HepG2 (cell line): ENCODE measurements at regions not wholly inside any gene's neighbourhood (a gene's known extent, or its start where the extent isn't known, plus 50 kb on each side); places are given as distances from the start of the nearest gene placed in this dataset.

Experiments
- AHR ChIP-seq: IDR thresholded peaks from 2 replicates; pipeline ENCODE4 v1.6.1; 2018; ENCODE audit warnings: missing genetic modification reagents, missing compliant biosample characterization
- ARID5B ChIP-seq: IDR thresholded peaks from 2 replicates; pipeline ENCODE4 v1.4.0; 2020; ENCODE audit warnings: mild to moderate bottlenecking, missing genetic modification reagents
- CEBPB ChIP-seq: IDR thresholded peaks from 2 replicates; pipeline ENCODE4 v1.6.1; 2011; ENCODE audit warnings: low read depth, low read length, improper control_type of control experiment, borderline replicate concordance
- DMTF1 ChIP-seq: sonication (generic); formaldehyde crosslinking; IDR thresholded peaks from 2 replicates; pipeline ENCODE4 v1.4.0; 2020; ENCODE audit warnings: mild to moderate bottlenecking, missing genetic modification reagents
- EZH2 ChIP-seq: conservative IDR thresholded peaks from 2 replicates; pipeline ENCODE4 v1.6.1; 2012; ENCODE audit warnings: mild to moderate bottlenecking, low read depth, low read length, moderate library complexity
- FOXK2 ChIP-seq: fragments of 450-650 bp; IDR thresholded peaks from 2 replicates; pipeline ENCODE4 v1.6.1; 2016
- KDM4B ChIP-seq: sonication (generic); formaldehyde crosslinking; IDR thresholded peaks from 2 replicates; pipeline ENCODE4 v1.4.0; 2020; ENCODE audit warnings: missing genetic modification reagents
- NR3C1 ChIP-seq: sonication (generic); formaldehyde crosslinking; IDR thresholded peaks from 2 replicates; pipeline ENCODE4 v1.4.0; 2020; ENCODE audit warnings: missing genetic modification reagents
- RBFOX2 ChIP-seq: fragments of 200-400 bp; formaldehyde crosslinking; IDR thresholded peaks from 2 replicates; pipeline ENCODE4 v1.6.1; 2017; ENCODE audit warnings: low read depth, mild to moderate bottlenecking, low read length
- RBM39 ChIP-seq: fragments of 200-400 bp; formaldehyde crosslinking; IDR thresholded peaks from one replicate; pipeline ENCODE4 v1.6.1; 2018; ENCODE audit warnings: antibody characterized with exemption, mild to moderate bottlenecking, low read depth, low read length; ENCODE audit not compliant: poor library complexity, severe bottlenecking
- RFX5 ChIP-seq: IDR thresholded peaks from 2 replicates; pipeline ENCODE4 v1.6.1; 2011; ENCODE audit warnings: low read depth, low read length, improper control_type of control experiment
- SIX4 ChIP-seq: sonication (generic); formaldehyde crosslinking; IDR thresholded peaks from 2 replicates; pipeline ENCODE4 v1.4.0; 2020; ENCODE audit warnings: missing genetic modification reagents
- SUZ12 ChIP-seq: fragments of 150-350 bp; IDR thresholded peaks from 2 replicates; pipeline ENCODE4 v1.6.1; 2014; ENCODE audit warnings: low read depth, low read length
- ZBTB7A ChIP-seq: sonication (generic); formaldehyde crosslinking; IDR thresholded peaks from 2 replicates; pipeline ENCODE4 v1.8.0; 2022; ENCODE audit warnings: mild to moderate bottlenecking, missing genetic modification reagents

GRCh38 chr10:44463511-44464121, 78.7 kb upstream of the CXCL12 start:
- TF ChIP-seq CEBPB: no peak
- TF ChIP-seq RBM39: no peak
- TF ChIP-seq RBFOX2: no peak
- no peak for TF ChIP-seq RFX5
- no peak for TF ChIP-seq AHR (CRISPR knock-in tag)
- no peak for TF ChIP-seq SUZ12
- TF ChIP-seq ZBTB7A: no peak
- no peak for TF ChIP-seq ARID5B
- TF ChIP-seq DMTF1 (CRISPR knock-in tag): no peak
- no peak for TF ChIP-seq FOXK2
- no peak for TF ChIP-seq SIX4 (CRISPR knock-in tag)
- no peak for TF ChIP-seq EZH2
- TF ChIP-seq KDM4B (CRISPR knock-in tag): no peak
- TF ChIP-seq NR3C1: no peak
